Ectodermal cell (in vitro differentiated cells): ENCODE measurements at regions not wholly inside any gene's neighbourhood (a gene's known extent, or its start where the extent isn't known, plus 50 kb on each side); places are given as distances from the start of the nearest gene placed in this dataset.

Source experiments
- H3K27ac ChIP-seq: 2 replicates; pipeline ENCODE4 v1.7.0; 2013; ENCODE audit warnings: mild to moderate bottlenecking, low read depth, low read length; ENCODE audit not compliant: insufficient read depth, poor library complexity, severe bottlenecking
- H3K27me3 ChIP-seq: 2 replicates; pipeline ENCODE4 v1.7.0; 2013; ENCODE audit warnings: mild to moderate bottlenecking, low read length; ENCODE audit not compliant: insufficient read depth, control insufficient read depth, poor library complexity, severe bottlenecking
- H3K36me3 ChIP-seq: one replicate; pipeline ENCODE4 v1.7.0; 2013; ENCODE audit warnings: low read length; ENCODE audit not compliant: control insufficient read depth, insufficient read depth
- H3K4me1 ChIP-seq: one replicate; pipeline ENCODE4 v1.7.0; 2013; ENCODE audit warnings: low read length; ENCODE audit not compliant: control insufficient read depth, insufficient read depth
- H3K4me3 ChIP-seq: 2 replicates; pipeline ENCODE4 v1.7.0; 2013; ENCODE audit warnings: low read depth, low read length, control low read depth; ENCODE audit not compliant: insufficient read depth
- H3K9me3 ChIP-seq: 2 replicates; pipeline ENCODE4 v1.7.0; 2013; ENCODE audit warnings: mild to moderate bottlenecking, low read length, moderate library complexity; ENCODE audit not compliant: control insufficient read depth
- WGBS, 2 experiments: methylation state at CpG; one replicate each; pipeline ENCODE4 v1.1.7; 2013; ENCODE audit warnings: missing lambda C conversion rate in 2 of 2; 5-methylcytosine and 5-hydroxymethylcytosine counted together

- H3K36me3 ChIP-seq, result no peaks in the 10 kb centered on the region
- H3K4me1 ChIP-seq, result peaks cover 8% of the 10 kb centered on the region
- no peaks in the 10 kb centered on the region for H3K27me3 ChIP-seq
- no peak overlapping the region for H3K4me3 ChIP-seq
- 93 to 94% methylated on average over 5 of the region's 5 CpGs for WGBS, 2 experiments
- no peaks in the 10 kb centered on the region for H3K9me3 ChIP-seq
- H3K27ac ChIP-seq, result no peak overlapping the region
These were observed 119.3 kb upstream of the ATP1A1 start for GRCh38 chr1:116253566-116254382.

- no peak overlapping the region for H3K4me3 ChIP-seq
- WGBS, 2 experiments, result 89 to 94% methylated on average over 1 of the region's 1 CpG
- no peak overlapping the region for H3K27ac ChIP-seq
- no peaks in the 10 kb centered on the region for H3K9me3 ChIP-seq
- no peaks in the 10 kb centered on the region for H3K27me3 ChIP-seq
- peaks cover 8% of the 10 kb centered on the region for H3K4me1 ChIP-seq
- H3K36me3 ChIP-seq, result no peaks in the 10 kb centered on the region
These were observed 118.3 kb upstream of the ATP1A1 start for GRCh38 chr1:116254776-116255175.

GRCh38 chr1:116255486-116256285 lies 117.4 kb upstream of the ATP1A1 start:
- Histone ChIP-seq H3K27me3 (no peaks in the 10 kb centered on the region), H3K4me1 (peaks cover 9% of the 10 kb centered on the region), H3K27ac (no peak overlapping the region), H3K9me3 (no peaks in the 10 kb centered on the region), H3K36me3 (no peaks in the 10 kb centered on the region), H3K4me3 (no peak overlapping the region)
- WGBS, 2 experiments, result 77 to 81% methylated on average over 6 of the region's 6 CpGs

- Histone ChIP-seq H3K27ac (no peak overlapping the region), H3K4me1 (peaks cover 15% of the 10 kb centered on the region), H3K27me3 (no peaks in the 10 kb centered on the region), H3K9me3 (no peaks in the 10 kb centered on the region), H3K4me3 (no peak overlapping the region), H3K36me3 (no peaks in the 10 kb centered on the region)
- WGBS, 2 experiments, result 87 to 92% methylated on average over 2 of the region's 2 CpGs
These were observed 116.8 kb upstream of the ATP1A1 start for GRCh38 chr1:116256286-116256649.

- Histone ChIP-seq H3K4me1 (peaks cover 16% of the 10 kb centered on the region), H3K9me3 (no peaks in the 10 kb centered on the region), H3K36me3 (no peaks in the 10 kb centered on the region), H3K27ac (no peak overlapping the region), H3K27me3 (no peaks in the 10 kb centered on the region), H3K4me3 (no peak overlapping the region)
- 84 to 97% methylated on average over 3 of the region's 3 CpGs for WGBS, 2 experiments
These were observed 116.2 kb upstream of the ATP1A1 start for GRCh38 chr1:116256875-116257274.

- Histone ChIP-seq H3K27ac (no peak overlapping the region), H3K27me3 (no peaks in the 10 kb centered on the region), H3K36me3 (no peaks in the 10 kb centered on the region), H3K9me3 (no peaks in the 10 kb centered on the region), H3K4me1 (peaks cover 16% of the 10 kb centered on the region), H3K4me3 (no peak overlapping the region)
- WGBS, 2 experiments, result 74 to 85% methylated on average over 3 of the region's 3 CpGs
These were observed 115.7 kb upstream of the ATP1A1 start for GRCh38 chr1:116257341-116257767.

- H3K4me1 ChIP-seq, result peaks cover 20% of the 10 kb centered on the region
- no peaks in the 10 kb centered on the region for H3K9me3 ChIP-seq
- no peak overlapping the region for H3K27ac ChIP-seq
- no peak overlapping the region for H3K4me3 ChIP-seq
- no peaks in the 10 kb centered on the region for H3K36me3 ChIP-seq
- H3K27me3 ChIP-seq, result no peaks in the 10 kb centered on the region
- 91 to 94% methylated on average over 3 of the region's 3 CpGs for WGBS, 2 experiments
These were observed 115.2 kb upstream of the ATP1A1 start for GRCh38 chr1:116257836-116258235.

GRCh38 chr1:116258668-116259419 lies 114.2 kb upstream of the ATP1A1 start:
- 94 to 96% methylated on average over 5 of the region's 5 CpGs for WGBS, 2 experiments
- Histone ChIP-seq H3K4me1 (peaks cover 25% of the 10 kb centered on the region), H3K36me3 (no peaks in the 10 kb centered on the region), H3K27me3 (no peaks in the 10 kb centered on the region), H3K9me3 (no peaks in the 10 kb centered on the region), H3K27ac (no peak overlapping the region), H3K4me3 (no peak overlapping the region)

- Histone ChIP-seq H3K4me1 (peaks cover 25% of the 10 kb centered on the region), H3K27me3 (no peaks in the 10 kb centered on the region), H3K4me3 (no peak overlapping the region), H3K9me3 (no peaks in the 10 kb centered on the region), H3K36me3 (no peaks in the 10 kb centered on the region), H3K27ac (no peak overlapping the region)
- 89 to 94% methylated on average over 1 to 2 of the region's 2 CpGs for WGBS, 2 experiments
These were observed 113.4 kb upstream of the ATP1A1 start for GRCh38 chr1:116259663-116260062.

GRCh38 chr1:116260115-116260514 lies 112.9 kb upstream of the ATP1A1 start:
- 100% methylated on average over 1 of the region's 1 CpG for WGBS, 2 experiments
- H3K27me3 ChIP-seq, result no peaks in the 10 kb centered on the region
- no peaks in the 10 kb centered on the region for H3K9me3 ChIP-seq
- no peaks in the 10 kb centered on the region for H3K36me3 ChIP-seq
- H3K4me1 ChIP-seq, result peaks cover 24% of the 10 kb centered on the region
- no peak overlapping the region for H3K27ac ChIP-seq
- no peak overlapping the region for H3K4me3 ChIP-seq
